GM21619 (cell line): ENCODE measurements at regions not wholly inside any gene's neighbourhood (a gene's known extent, or its start where the extent isn't known, plus 50 kb on each side); places are given as distances from the start of the nearest gene placed in this dataset.

Experiments used
- ATAC-seq: cut with Tn5 transposase; IDR thresholded peaks from one replicate; pipeline ENCODE4 v1.9.1; 2021; ENCODE audit not compliant: unreplicated experiment

DNA sequence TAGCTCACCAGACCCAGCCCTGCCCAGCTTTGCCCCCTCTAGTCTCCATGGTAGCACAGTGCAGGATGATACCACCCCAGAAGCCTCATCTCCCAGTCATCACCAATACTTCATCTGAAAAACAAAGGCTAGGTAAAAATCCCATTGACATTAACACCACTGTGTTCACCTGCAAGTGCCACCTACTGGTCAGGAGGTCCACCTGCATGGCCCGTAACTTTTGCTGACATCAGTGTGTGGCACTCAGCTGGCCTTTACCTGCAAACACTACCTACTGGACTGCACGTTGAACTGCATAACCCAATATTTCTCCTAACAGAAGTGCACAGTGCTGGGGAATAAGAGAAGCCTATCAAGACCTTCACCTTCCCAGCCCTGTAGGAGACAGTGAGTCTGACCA, 234.7 kb upstream of the ADGRB3 start:
- no peak for ATAC-seq

DNA sequence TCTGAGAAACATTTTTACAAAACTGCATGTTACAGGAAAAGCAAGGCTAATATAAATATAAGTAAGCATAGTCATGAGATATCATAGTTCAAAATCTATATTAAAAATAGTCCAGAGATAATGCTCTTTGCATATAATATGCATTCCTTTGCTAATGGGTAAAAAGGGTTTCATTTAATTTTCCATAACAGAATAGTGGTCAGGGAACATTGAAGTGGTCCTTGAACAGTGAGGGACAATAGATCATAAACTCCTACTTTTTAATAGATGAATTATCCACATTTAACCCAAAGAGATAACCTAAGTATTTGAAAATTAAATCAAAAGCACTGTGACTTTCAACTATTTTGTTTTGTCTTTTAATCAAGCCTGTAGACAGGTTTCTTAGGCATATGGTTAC, 243.1 kb upstream of the ADGRB3 start:
- ATAC-seq = no peak

DNA sequence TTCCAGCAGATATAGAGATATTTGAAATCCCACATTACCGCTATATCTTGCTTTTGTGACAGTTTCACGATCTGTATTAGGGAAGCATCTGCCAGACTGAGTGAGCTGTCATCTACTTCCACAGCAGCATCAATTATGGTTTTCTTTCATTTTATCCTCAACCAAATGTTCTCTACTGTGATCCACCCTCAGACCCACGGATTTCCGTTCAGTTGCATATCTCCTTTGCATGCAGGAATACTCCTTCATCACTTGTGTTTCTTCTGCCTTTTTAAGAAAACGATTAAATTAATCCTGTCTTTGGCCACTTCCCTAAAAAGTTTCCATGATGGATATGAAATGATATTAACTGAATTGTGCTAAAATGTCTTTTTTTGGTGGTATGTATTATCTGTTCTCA, 262.1 kb upstream of the ADGRB3 start:
- ATAC-seq = no peak

DNA sequence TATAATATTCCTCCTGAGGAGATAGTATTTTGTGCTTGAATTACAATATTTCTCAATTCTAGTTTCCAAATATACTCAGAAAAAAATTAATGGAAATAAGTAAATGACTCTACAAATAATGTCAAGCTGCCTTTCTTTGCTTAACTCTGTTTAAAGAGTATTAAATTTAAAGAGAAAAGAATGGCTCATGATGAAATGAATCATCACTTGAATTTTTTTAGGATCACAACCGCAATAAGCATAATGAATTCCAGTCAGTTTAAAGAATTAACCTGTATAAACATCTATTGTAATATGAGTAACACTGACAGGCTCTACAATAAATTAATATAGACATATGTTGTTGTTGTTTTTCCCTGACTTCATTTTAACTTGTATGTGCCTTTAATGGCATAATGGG, 266.2 kb upstream of the ADGRB3 start:
- ATAC-seq = no peak

DNA sequence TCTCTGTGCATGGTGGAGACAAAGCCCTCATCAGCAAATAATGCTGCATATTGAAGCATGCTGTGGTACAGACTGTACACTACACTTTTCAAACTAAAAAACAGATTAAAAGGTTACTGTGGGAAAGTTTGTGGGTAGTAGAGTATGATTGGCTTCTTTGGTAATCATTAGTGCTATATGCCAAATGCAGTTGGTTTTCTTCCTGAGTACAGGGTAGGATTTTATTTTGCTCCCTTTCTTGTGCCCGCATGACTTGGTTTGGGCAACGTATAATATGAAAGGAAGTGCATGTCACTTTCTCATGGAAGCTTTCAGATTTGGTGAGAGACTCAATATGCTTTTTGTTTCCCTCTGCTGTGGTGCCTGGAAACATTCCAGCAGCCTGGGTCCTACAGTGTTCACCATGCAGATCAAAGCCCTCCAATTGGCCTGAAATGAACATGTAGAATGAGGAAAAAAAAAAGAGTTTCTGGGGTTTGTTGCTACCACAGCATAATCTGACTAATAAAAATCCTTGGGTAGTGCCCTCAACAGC, 270.7 kb upstream of the ADGRB3 start:
- no peak for ATAC-seq

DNA sequence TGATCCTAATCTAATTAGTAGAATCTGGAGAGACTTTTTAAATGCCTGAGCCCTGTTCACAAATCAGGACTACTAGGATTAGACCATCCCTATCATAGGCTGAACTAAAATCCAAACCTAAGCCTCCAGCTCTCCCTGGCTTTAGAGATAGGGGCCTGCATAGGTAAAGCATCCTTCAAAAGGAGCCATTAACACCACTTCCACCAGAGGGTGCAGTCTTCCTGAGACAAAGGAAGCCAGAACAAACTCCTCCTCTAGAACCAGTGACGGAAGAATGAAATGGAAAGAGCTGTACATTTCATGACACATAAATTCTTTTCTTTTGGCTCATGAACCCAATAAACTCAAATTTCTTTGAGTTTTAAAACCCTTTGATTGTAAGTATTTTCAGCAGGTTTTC, 291.2 kb upstream of the ADGRB3 start:
- peak; percentile 62 for ATAC-seq

DNA sequence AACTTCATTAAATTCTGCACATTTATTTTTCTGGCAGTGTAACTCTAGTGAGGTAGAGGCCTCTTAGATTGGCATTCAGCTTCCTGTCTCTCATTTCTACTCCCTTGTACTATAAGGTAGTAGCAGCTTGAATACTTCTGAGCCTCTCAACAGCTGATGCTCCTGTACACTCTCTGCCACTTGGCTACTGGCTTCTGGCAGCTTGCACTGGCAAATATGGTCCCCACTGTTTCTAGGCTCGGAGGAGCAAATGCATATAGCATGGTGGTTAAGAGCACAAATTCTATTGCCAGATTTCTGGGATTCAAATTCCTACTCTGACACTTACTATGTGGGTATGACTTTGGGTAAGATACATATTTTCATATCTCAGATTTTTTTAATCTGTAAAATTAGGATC, 292.8 kb upstream of the ADGRB3 start:
- no peak for ATAC-seq

DNA sequence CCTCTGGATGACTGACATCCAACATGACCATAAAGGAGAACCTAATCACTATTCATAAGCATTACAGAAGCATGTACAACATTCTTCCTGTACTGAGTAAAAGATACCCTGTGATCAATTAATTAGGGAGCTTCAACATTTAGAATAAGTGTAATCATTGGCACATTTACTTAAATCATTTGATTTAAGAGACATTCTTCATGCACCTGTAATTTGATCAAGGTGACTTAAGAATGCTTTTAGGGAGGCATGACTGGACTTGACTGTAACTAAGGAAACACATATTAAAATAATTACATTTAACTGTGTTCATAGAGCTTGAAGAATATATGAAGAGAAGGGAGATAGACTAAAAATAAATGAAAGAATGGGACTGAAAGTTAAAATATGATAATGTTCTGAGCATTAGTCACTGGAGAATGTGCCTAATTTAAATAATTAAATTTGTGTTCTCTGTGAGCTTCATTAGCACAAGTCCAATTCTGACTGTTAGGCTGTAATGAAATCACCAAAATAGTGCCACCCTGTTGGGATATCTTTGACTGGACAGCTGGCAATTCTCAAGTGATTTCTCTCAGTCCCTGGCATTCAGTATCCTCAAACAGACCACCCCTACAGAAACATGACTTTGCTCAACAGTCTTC, 295.5 kb upstream of the ADGRB3 start:
- ATAC-seq = no peak

DNA sequence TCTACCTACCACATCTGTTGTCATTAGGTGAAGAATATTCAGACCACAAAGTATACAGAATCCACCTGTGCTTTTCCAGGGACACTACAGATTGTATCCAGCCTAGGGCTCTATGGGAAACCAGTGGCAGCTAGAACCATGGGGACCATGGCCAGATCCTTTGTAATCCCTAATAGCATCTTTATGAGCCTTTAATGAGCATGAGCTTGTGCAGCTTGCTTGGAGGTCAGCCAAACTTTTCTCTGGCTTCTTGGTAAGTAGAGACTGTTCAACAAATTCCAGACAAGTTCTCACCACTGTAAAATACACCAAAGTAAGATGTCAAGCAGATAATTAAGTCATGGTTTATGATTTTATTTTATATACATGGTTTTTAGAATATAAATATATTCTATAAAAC, 301.6 kb upstream of the ADGRB3 start:
- ATAC-seq = no peak

DNA sequence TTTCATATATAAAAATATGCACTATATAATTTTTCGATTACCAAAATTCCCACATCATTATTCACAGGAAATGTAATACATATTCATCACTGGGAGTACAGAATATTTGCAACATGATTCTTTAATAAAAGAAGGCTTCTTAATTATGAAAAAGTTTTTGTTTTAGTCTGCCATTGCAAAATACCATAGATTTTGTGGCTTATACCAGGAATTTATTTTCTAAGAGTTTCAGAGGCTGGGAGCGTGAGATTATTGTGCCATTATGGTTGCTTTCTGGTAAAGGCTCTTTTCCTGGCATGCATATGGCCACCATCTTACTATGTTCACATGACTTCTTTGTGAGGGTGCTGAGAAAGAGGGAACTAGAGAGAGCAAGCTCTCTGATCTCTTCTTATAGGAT, 306.9 kb upstream of the ADGRB3 start:
- ATAC-seq = no peak

DNA sequence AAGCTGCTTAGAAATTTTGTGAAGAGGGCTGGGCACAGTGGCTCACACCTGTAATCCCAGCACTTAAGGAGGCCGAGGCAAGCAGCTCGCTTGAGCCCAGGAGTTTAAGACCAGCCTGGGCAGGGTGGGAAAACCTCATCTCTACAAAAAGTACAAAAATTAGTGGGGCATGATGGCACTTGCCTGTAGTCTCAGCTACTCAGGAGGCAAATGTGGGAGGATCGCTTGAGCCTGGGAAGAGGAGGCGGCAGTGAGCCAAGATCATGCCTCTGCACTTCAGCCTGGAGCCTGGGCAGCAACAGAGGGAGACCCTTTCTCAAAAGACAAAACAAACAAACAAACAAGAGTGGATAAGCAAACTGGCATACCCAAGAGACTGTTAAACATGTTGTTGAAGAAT, 308.3 kb upstream of the ADGRB3 start:
- no peak for ATAC-seq

DNA sequence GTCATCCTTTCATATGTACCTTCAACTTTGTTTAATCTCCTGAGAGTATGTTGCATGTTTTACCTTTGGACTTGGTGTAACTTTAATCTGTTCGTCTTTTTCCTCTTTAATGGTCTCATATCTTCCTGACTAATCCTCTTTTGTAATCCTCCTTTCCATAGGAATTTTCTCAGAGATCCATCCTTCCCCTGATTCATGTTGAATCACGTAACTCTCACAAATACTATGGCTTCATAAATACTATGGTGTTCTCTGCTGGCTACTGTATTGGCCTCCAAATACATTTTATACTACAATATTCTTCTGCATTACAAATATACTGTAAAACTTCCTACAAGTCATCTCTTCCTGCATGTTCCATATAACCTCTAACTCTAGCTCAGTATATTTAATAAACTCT, 317.7 kb upstream of the ADGRB3 start:
- ATAC-seq = no peak

DNA sequence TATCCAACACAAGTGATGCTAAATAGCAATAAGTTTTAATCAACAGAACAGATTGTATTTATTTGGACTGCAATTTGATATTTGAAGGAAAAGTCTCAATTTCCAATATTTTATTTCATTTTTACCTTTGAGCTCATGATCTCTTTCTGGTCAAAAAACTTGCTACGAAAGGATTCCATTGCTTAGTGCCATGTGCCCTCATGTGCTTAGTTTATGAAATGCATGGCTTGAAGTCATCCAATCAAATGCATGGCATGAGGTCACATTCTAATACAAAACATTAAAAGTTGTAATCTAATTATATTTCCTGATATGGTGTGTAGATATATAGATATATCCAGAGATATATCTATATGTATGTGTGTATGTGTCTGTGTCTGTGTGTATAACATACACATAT, 321.2 kb upstream of the ADGRB3 start:
- ATAC-seq = no peak

DNA sequence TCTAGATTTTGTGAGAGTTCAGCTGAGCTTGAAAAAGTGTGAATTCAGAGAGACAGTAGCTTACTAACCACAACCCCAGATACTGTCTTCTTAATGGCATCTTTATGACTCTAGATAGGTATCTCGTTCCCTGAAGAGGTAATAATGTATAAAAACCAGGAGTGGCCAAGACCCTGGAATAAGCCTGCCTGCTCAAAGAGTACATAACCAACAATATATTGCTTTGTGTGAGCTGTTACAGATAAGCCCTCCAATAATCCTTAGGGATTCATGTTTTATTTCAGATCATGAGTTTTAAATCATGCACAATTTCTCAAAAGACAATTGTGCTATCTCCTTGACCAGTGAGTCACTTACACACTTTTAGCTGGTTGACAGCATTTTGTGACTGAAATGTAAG, 327.8 kb upstream of the ADGRB3 start:
- ATAC-seq = no peak

DNA sequence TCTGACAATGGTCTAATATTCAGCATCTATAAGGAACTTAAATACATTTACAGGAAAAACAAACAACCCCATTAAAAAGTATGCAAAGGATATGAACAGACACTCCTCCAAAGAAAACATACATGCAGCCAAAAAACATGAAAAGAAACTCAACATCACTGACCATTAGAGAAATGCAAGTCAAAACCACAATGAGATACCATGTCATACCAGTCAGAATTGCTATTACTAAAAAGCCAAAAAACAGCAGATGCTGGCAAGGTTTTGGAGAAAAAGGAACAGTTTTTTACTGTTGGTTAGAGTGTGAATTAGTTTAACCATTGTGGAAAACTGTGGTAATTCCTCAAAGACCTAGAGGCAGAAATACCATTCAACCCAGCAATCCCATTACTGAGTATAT, 339.0 kb upstream of the ADGRB3 start:
- ATAC-seq = no peak

DNA sequence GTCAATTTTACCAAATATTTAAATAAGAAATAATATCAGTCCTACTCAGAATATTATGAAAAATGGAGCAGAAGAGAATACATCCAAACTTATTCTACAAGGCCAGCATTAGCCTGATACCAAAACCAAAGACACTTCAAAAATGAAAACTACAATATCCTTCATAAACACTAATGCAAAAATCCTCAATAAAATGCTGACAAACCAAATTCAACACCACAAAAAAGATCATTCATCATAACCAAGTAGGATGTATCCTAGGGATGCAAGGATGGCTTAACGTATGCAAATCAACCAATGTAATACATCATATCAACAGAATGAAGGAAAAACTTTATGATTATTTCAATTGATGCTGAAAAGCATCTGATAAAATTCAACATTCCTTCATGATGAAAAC, 352.4 kb upstream of the ADGRB3 start:
- no peak for ATAC-seq

DNA sequence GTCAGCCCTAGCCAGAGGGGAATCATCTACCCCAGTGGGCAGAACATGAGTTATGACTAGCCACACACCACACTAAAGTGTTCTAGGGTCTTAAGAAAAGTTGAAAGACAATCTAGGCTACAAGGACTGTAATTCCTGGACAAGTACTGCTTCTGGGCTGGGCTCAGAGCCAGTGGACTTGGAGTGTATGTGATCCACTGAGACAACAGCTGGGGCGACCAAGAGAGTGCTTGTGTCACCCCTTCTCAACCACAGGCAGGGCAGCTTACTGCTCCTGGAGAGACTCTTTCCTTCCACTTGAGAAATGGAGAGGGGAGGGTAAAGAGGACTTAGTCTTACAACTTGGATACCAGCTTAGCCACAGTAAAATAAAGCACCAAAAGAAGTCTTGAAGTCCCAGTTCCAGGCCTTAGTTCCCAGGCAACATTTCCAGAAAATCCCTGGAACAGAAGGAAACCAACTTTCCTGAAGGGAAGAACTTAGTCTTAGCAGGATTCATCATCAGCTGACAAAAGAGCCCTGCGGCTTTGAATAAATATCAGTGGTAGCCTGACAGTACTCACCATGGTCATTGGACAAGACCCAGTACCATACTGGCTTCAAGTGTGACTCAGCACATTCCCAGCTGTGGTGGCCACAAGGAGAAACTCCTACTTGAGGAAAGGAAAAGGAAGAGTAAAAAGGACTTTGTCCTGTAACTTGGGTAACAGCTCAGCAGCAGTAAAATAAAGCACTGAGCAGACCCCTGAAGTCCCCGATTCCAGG, 355.1 kb upstream of the ADGRB3 start:
- ATAC-seq = no peak

DNA sequence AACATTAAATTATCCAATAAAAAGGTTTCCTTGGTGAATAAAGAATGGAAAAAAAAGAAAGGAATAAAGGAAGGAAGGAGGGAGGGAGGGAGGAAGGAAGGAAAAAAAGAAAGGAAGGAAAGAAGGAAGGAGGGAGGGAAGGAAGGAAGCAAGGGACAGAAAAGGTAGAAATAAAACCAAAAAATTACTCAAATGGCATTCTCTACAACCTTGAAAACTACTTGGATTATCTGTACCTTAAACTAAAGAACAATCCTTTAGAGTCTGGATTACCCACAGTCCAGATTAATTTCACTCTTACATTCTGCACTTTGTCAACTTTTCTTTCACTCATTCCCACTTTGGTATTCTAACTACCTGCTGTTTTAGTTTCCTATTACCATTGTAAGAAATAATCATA, 361.8 kb upstream of the ADGRB3 start:
- ATAC-seq = no peak

DNA sequence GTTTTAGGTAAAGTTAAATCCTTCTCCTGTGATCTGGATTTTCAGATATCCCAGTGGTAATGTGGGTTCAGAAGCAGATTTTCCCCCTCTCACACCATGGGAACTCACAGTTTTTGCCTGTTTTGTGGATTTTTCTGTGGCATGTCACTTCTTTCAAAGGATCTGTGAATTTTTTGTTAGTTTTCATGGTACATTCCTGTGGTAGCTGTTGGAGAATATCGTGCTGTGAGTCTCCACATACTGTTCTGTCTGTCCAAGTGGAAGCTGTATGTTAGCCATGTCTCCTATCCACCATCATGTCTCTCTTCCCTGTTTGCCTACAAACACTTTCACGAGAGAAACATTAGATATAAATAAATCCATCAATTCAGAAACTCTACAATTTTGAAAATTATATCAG, 378.7 kb upstream of the ADGRB3 start:
- no peak for ATAC-seq

DNA sequence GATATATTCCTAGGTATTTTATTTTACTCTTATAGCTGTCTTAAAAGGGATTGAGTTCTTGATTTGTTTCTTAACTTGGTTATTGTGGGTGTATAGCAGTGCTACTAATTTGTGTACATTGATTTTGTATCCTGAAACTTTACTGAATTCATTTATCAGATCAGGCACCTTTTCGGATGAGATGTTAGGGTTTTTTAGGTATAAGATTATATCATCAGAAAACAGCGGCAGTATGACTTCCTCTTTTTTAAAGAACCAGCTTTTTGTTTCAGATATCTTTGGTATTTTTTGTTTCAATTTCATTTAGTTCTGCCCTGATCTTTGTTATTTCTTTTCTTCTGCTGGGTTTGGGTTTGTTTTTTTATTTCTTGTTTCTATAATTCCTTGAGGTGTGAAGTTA, 382.4 kb upstream of the ADGRB3 start:
- no peak for ATAC-seq

DNA sequence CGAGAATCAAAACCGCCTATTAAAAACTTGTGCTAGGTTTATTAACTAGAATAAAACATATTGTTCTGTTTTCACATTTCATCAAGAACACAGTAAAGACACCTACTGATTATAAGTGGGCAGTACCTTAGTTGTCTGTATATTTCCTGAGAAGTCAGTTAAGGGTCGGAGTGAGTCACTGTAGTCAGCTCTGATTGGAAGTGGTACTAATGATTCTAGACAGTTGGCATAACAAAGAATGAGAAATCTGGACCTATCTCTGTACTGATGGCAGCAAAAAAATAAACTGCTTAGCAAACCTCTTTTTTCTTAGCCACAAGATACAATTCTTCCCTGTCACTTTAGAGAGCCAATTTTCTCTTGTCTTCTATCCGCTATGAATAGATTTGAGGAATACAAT, 387.3 kb upstream of the ADGRB3 start:
- no peak for ATAC-seq

DNA sequence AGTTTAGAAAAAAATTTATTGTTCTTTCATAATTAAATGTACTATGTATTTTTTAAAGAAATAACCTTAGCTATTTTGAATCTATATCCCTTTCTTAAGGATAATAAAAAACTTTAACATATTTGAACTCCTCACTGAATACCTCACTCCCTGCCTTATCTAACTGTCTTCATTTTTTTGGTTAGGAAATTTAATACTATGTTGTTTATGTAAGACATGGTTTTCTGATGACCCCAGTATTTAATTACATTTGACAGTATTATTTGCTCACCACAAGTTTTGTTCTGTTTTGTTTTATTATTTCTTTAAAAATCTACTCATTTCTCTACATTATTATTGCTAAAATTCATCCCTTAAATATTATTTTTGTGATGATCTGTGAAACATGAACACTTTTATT, 394.4 kb upstream of the ADGRB3 start:
- no peak for ATAC-seq

DNA sequence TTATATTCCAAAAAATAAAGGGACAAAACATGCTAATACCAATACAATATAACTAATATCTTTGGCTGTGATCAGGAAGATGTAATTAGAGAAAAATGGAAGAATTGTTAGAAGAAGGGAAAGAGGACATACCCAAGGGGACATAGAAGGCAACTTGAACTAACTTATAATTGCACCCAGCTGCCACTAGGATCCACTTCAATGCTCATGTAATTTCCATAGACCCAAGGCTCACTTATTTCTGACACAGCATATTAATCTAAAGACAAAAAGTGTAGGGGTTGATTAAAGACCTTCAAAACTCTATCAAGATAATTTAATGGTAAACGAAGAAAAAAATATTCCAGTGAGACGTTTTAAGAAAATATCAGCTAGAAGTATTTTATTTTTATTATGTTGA, 396.0 kb upstream of the ADGRB3 start:
- no peak for ATAC-seq
